Stimulated activated memory B cell treated with anti-CD40 and anti-IgM and Interleukin-4, amounts not matched to agents 10 μg/mL and 1 μg/mL and 100 μg/mL, for 72 hours (primary cell): ENCODE measurements at regions not wholly inside any gene's neighbourhood (a gene's known extent, or its start where the extent isn't known, plus 50 kb on each side); places are given as distances from the start of the nearest gene placed in this dataset.

Experiments
- ATAC-seq: fragments of 150-1000 bp; cut with Tn5 transposase; 2 replicates; pipeline ENCODE4 v1.10.0; 2021
- H3K27ac Mint-ChIP-seq: one replicate; pipeline ENCODE4 v1.8.0; 2022; ENCODE audit warnings: mild to moderate bottlenecking, mixed read lengths
- H3K27me3 Mint-ChIP-seq: one replicate; pipeline ENCODE4 v1.8.0; 2022; ENCODE audit warnings: mixed read lengths
- H3K36me3 Mint-ChIP-seq: one replicate; pipeline ENCODE4 v1.8.0; 2022; ENCODE audit warnings: mixed read lengths
- H3K4me1 Mint-ChIP-seq: one replicate; pipeline ENCODE4 v1.8.0; 2022; ENCODE audit warnings: mixed read lengths
- H3K4me3 Mint-ChIP-seq: one replicate; pipeline ENCODE4 v1.8.0; 2022; ENCODE audit warnings: mild to moderate bottlenecking, moderate library complexity, mixed read lengths
- H3K9me3 Mint-ChIP-seq: one replicate; pipeline ENCODE4 v1.8.0; 2022; ENCODE audit warnings: mixed read lengths

GRCh38 chr9:31236344-31236743 is 1148.1 kb upstream of the ACO1 start:
- Mint-ChIP-seq H3K27ac (no peak overlapping the region), H3K9me3 (no peaks in the 10 kb centered on the region), H3K4me3 (no peak overlapping the region), H3K4me1 (no peaks in the 10 kb centered on the region), H3K36me3 (no peaks in the 10 kb centered on the region), H3K27me3 (no peaks in the 10 kb centered on the region)
- no peak for ATAC-seq

- no peaks in the 10 kb centered on the region for H3K4me1 Mint-ChIP-seq
- H3K27ac Mint-ChIP-seq, result no peak overlapping the region
- no peaks in the 10 kb centered on the region for H3K9me3 Mint-ChIP-seq
- no peaks in the 10 kb centered on the region for H3K27me3 Mint-ChIP-seq
- ATAC-seq, result no peak
- H3K36me3 Mint-ChIP-seq, result no peaks in the 10 kb centered on the region
- no peak overlapping the region for H3K4me3 Mint-ChIP-seq
These were observed 1141.1 kb upstream of the ACO1 start for GRCh38 chr9:31243386-31243785.

- Mint-ChIP-seq H3K27me3 (no peaks in the 10 kb centered on the region), H3K36me3 (no peaks in the 10 kb centered on the region), H3K4me1 (no peaks in the 10 kb centered on the region), H3K27ac (no peak overlapping the region), H3K9me3 (no peaks in the 10 kb centered on the region), H3K4me3 (no peak overlapping the region)
- ATAC-seq, result no peak
These were observed 1136.3 kb upstream of the ACO1 start for GRCh38 chr9:31248156-31248555.

GRCh38 chr9:31251386-31251785 is 1133.1 kb upstream of the ACO1 start:
- H3K4me3 Mint-ChIP-seq, result no peak overlapping the region
- no peak overlapping the region for H3K27ac Mint-ChIP-seq
- ATAC-seq, result no peak
- no peaks in the 10 kb centered on the region for H3K27me3 Mint-ChIP-seq
- no peaks in the 10 kb centered on the region for H3K36me3 Mint-ChIP-seq
- peaks cover 5% of the 10 kb centered on the region for H3K9me3 Mint-ChIP-seq
- H3K4me1 Mint-ChIP-seq, result no peaks in the 10 kb centered on the region

- ATAC-seq, result no peak
- Mint-ChIP-seq H3K4me3 (no peak overlapping the region), H3K36me3 (no peaks in the 10 kb centered on the region), H3K4me1 (no peaks in the 10 kb centered on the region), H3K9me3 (peaks cover 5% of the 10 kb centered on the region), H3K27me3 (no peaks in the 10 kb centered on the region), H3K27ac (no peak overlapping the region)
These were observed 1130.4 kb upstream of the ACO1 start for GRCh38 chr9:31253800-31254762.

GRCh38 chr9:31255211-31255610 is 1129.2 kb upstream of the ACO1 start:
- Mint-ChIP-seq H3K27me3 (no peaks in the 10 kb centered on the region), H3K4me3 (no peak overlapping the region), H3K36me3 (no peaks in the 10 kb centered on the region), H3K27ac (no peak overlapping the region), H3K9me3 (peaks cover 5% of the 10 kb centered on the region), H3K4me1 (no peaks in the 10 kb centered on the region)
- no peak for ATAC-seq

GRCh38 chr9:31259824-31260223 is 1124.6 kb upstream of the ACO1 start:
- H3K9me3 Mint-ChIP-seq, result peaks cover under 1% of the 10 kb centered on the region
- H3K36me3 Mint-ChIP-seq, result no peaks in the 10 kb centered on the region
- H3K4me3 Mint-ChIP-seq, result no peak overlapping the region
- no peaks in the 10 kb centered on the region for H3K27me3 Mint-ChIP-seq
- no peak for ATAC-seq
- H3K4me1 Mint-ChIP-seq, result no peaks in the 10 kb centered on the region
- H3K27ac Mint-ChIP-seq, result no peak overlapping the region

- H3K4me1 Mint-ChIP-seq, result no peaks in the 10 kb centered on the region
- ATAC-seq, result peak; percentile 34
- no peaks in the 10 kb centered on the region for H3K36me3 Mint-ChIP-seq
- H3K27ac Mint-ChIP-seq, result no peak overlapping the region
- H3K4me3 Mint-ChIP-seq, result no peak overlapping the region
- peaks cover 10% of the 10 kb centered on the region for H3K27me3 Mint-ChIP-seq
- H3K9me3 Mint-ChIP-seq, result no peaks in the 10 kb centered on the region
These were observed 1111.8 kb upstream of the ACO1 start for GRCh38 chr9:31272456-31273295.

- Mint-ChIP-seq H3K36me3 (no peaks in the 10 kb centered on the region), H3K9me3 (no peaks in the 10 kb centered on the region)
These were observed 1109.0 kb upstream of the ACO1 start for GRCh38 chr9:31275419-31275818.

GRCh38 chr9:31290731-31291130 is 1093.7 kb upstream of the ACO1 start:
- Mint-ChIP-seq H3K27ac (no peak overlapping the region), H3K36me3 (no peaks in the 10 kb centered on the region), H3K9me3 (no peaks in the 10 kb centered on the region), H3K4me1 (no peaks in the 10 kb centered on the region), H3K27me3 (no peaks in the 10 kb centered on the region), H3K4me3 (no peak overlapping the region)
- ATAC-seq, result peak; percentile 48

More at GRCh38 chr9:31275419-31275818, 1109.0 kb upstream of the ACO1 start:
- H3K27ac Mint-ChIP-seq, result no peak overlapping the region
- H3K4me3 Mint-ChIP-seq, result no peak overlapping the region
- no peak for ATAC-seq
- H3K27me3 Mint-ChIP-seq, result no peaks in the 10 kb centered on the region
- no peaks in the 10 kb centered on the region for H3K4me1 Mint-ChIP-seq

GRCh38 chr9:31302620-31303418 is 1081.6 kb upstream of the ACO1 start:
- Mint-ChIP-seq H3K27ac (peak overlapping the region; percentile 32), H3K4me3 (no peak overlapping the region), H3K4me1 (peaks cover 22% of the 10 kb centered on the region), H3K27me3 (no peaks in the 10 kb centered on the region), H3K9me3 (no peaks in the 10 kb centered on the region), H3K36me3 (no peaks in the 10 kb centered on the region)
- ATAC-seq, result no peak

GRCh38 chr9:31304576-31304975 is 1079.9 kb upstream of the ACO1 start:
- no peak for ATAC-seq
- no peak overlapping the region for H3K4me3 Mint-ChIP-seq
- no peaks in the 10 kb centered on the region for H3K27me3 Mint-ChIP-seq
- H3K4me1 Mint-ChIP-seq, result peaks cover 22% of the 10 kb centered on the region
- no peaks in the 10 kb centered on the region for H3K9me3 Mint-ChIP-seq
- H3K36me3 Mint-ChIP-seq, result no peaks in the 10 kb centered on the region
- no peak overlapping the region for H3K27ac Mint-ChIP-seq

GRCh38 chr9:31314241-31314640 is 1070.2 kb upstream of the ACO1 start:
- H3K27me3 Mint-ChIP-seq, result no peaks in the 10 kb centered on the region
- no peak overlapping the region for H3K4me3 Mint-ChIP-seq
- no peaks in the 10 kb centered on the region for H3K9me3 Mint-ChIP-seq
- no peak for ATAC-seq
- no peaks in the 10 kb centered on the region for H3K36me3 Mint-ChIP-seq
- H3K27ac Mint-ChIP-seq, result no peak overlapping the region
- peaks cover 4% of the 10 kb centered on the region for H3K4me1 Mint-ChIP-seq

GRCh38 chr9:31320494-31320893 is 1063.9 kb upstream of the ACO1 start:
- no peak overlapping the region for H3K27ac Mint-ChIP-seq
- no peak overlapping the region for H3K4me3 Mint-ChIP-seq
- H3K27me3 Mint-ChIP-seq, result no peaks in the 10 kb centered on the region
- H3K9me3 Mint-ChIP-seq, result no peaks in the 10 kb centered on the region
- peaks cover 10% of the 10 kb centered on the region for H3K4me1 Mint-ChIP-seq
- H3K36me3 Mint-ChIP-seq, result no peaks in the 10 kb centered on the region
- ATAC-seq, result no peak

GRCh38 chr9:31321256-31321655 is 1063.2 kb upstream of the ACO1 start:
- Mint-ChIP-seq H3K4me1 (peaks cover 10% of the 10 kb centered on the region), H3K27me3 (no peaks in the 10 kb centered on the region), H3K36me3 (no peaks in the 10 kb centered on the region), H3K27ac (no peak overlapping the region), H3K4me3 (no peak overlapping the region), H3K9me3 (no peaks in the 10 kb centered on the region)
- peak; percentile 31 for ATAC-seq
